ENCODE measurements at regions not wholly inside any gene's neighbourhood (a gene's known extent, or its start where the extent isn't known, plus 50 kb on each side); places are given as distances from the start of the nearest gene placed in this dataset.

- TF ChIP-seq CTCF (IDR thresholded peaks at IDR 0.05) (no peak), POLR2A (IDR thresholded peaks at IDR 0.05) (no peak)
Measured at GRCh38 chr1:182235952-182236650, 155.5 kb downstream of the GLUL start.
